Vagina (tissue), 2 donors: ENCODE measurements at regions not wholly inside any gene's neighbourhood (a gene's known extent, or its start where the extent isn't known, plus 50 kb on each side); places are given as distances from the start of the nearest gene placed in this dataset.

Experiments
- POLR2AphosphoS5 ChIP-seq, 2 donors: sonication (generic); formaldehyde crosslinking; IDR thresholded peaks; one replicate each; pipeline ENCODE4 v1.9.0; 2017; ENCODE audit warnings: antibody characterized with exemption in 2 of 2, mild to moderate bottlenecking in 2 of 2, low read depth in 1 of 2; ENCODE audit not compliant: insufficient read depth in 1 of 2
- TF ChIP-seq, protein P1 (sequence below), 3 experiments: fragments of 450-650 bp in 2 of 3; fragments of 200-600 bp in 1 of 3; sonication (generic) in 1 of 3; IDR thresholded peaks; one replicate each; pipeline ENCODE4 v1.5.1; 2017 to 2019; ENCODE audit warnings: antibody characterized with exemption in 3 of 3, mild to moderate bottlenecking in 2 of 3, moderate library complexity in 2 of 3

DNA sequence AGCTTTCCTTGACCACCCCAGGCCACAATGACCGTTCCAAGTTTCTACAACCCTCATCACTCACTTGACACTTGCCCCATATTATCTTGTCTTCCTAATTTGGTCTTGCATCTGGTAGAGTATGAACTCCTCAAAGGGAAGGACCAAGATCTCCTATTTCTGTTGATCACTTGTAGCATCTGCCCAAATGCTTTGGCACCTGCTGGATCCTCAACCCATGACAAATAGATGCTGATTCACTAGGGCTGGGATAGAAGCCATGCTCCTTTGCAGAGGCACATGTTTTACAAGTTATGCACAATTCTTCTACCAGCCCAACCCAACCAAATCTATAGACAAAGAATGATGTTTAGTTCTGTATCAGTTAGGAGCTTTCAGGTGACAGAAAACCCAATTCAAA is 110.7 kb downstream of the UNC5CL start:
- TF ChIP-seq, protein P1, sequence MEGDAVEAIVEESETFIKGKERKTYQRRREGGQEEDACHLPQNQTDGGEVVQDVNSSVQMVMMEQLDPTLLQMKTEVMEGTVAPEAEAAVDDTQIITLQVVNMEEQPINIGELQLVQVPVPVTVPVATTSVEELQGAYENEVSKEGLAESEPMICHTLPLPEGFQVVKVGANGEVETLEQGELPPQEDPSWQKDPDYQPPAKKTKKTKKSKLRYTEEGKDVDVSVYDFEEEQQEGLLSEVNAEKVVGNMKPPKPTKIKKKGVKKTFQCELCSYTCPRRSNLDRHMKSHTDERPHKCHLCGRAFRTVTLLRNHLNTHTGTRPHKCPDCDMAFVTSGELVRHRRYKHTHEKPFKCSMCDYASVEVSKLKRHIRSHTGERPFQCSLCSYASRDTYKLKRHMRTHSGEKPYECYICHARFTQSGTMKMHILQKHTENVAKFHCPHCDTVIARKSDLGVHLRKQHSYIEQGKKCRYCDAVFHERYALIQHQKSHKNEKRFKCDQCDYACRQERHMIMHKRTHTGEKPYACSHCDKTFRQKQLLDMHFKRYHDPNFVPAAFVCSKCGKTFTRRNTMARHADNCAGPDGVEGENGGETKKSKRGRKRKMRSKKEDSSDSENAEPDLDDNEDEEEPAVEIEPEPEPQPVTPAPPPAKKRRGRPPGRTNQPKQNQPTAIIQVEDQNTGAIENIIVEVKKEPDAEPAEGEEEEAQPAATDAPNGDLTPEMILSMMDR (IDR thresholded peaks at IDR 0.05) = no peak
- no peak for TF ChIP-seq POLR2AphosphoS5 (IDR thresholded peaks at IDR 0.05; ENCODE audit: insufficient read depth in 1 of 2, low read depth in 1 of 2)
